Panc1 (cell line): ENCODE measurements at regions not wholly inside any gene's neighbourhood (a gene's known extent, or its start where the extent isn't known, plus 50 kb on each side); places are given as distances from the start of the nearest gene placed in this dataset.

ENCODE experiments used
- ATAC-seq: fragments of 200-7000 bp; cut with Tn5 transposase; 2 replicates; pipeline ENCODE4 v1.9.1; 2020; ENCODE audit warnings: mild to moderate bottlenecking, moderate library complexity
- BruUV-seq: library from RNA; stranded (reverse); fragments of 400-500 nt; replicated peaks from 2 replicates; lab custom pipeline; 2021; lab: Mats Ljungman, UMichigan
- CTCF ChIA-PET: fragments of 300-600 bp; sonication (Branson Sonifier 250); formaldehyde crosslinking; loops from one replicate; lab custom pipeline; 2022; ENCODE audit warnings: antibody characterized with exemption; lab: Charles Lee
- POLR2A ChIA-PET: fragments of 300-600 bp; sonication (Branson Sonifier 250); formaldehyde crosslinking; loops from one replicate; lab custom pipeline; 2022; ENCODE audit warnings: antibody characterized with exemption; lab: Charles Lee
- DNase-seq: peaks from one replicate; pipeline ENCODE4 v3.0.0-alpha.2; 2010; ENCODE audit warnings: low read depth, low spot score
- H3K27ac ChIP-seq: 2 replicates; pipeline ENCODE4 v1.5.1; 2011; ENCODE audit warnings: mild to moderate bottlenecking, low read length, inconsistent platforms
- H3K27me3 ChIP-seq: fragments of 200-500 bp; sonication (Bioruptor generic); 2 replicates; pipeline ENCODE4 v1.6.0; 2014; ENCODE audit warnings: low read length, inconsistent platforms; ENCODE audit not compliant: control insufficient read depth, insufficient read depth
- H3K36me3 ChIP-seq: fragments of 200-500 bp; sonication (Bioruptor generic); 2 replicates; pipeline ENCODE4 v1.5.1; 2014; ENCODE audit warnings: inconsistent platforms, mild to moderate bottlenecking, low read length, moderate library complexity; ENCODE audit not compliant: control insufficient read depth, insufficient read depth
- H3K4me1 ChIP-seq: 2 replicates; pipeline ENCODE4 v1.5.1; 2011; ENCODE audit warnings: inconsistent platforms, mild to moderate bottlenecking, low read length, moderate library complexity; ENCODE audit not compliant: control insufficient read depth, insufficient read depth
- H3K4me3 ChIP-seq, 2 experiments: 2 replicates each; pipeline ENCODE4 v1.5.1; 2011 to 2012; ENCODE audit warnings: low read depth in 2 of 2, low read length in 2 of 2, mild to moderate bottlenecking in 2 of 2, inconsistent platforms in 1 of 2, moderate library complexity in 1 of 2
- H3K9me3 ChIP-seq: fragments of 200-500 bp; sonication (Bioruptor generic); 2 replicates; pipeline ENCODE4 v1.5.1; 2014; ENCODE audit warnings: low read depth, mild to moderate bottlenecking, inconsistent platforms, low read length, moderate library complexity; ENCODE audit not compliant: control insufficient read depth, insufficient read depth
- CTCF ChIP-seq: fragments of 450-650 bp; IDR thresholded peaks from 2 replicates; pipeline ENCODE4 v1.5.1; 2017; ENCODE audit warnings: mild to moderate bottlenecking
- POLR2AphosphoS5 ChIP-seq: IDR thresholded peaks from 2 replicates; pipeline ENCODE4 v1.6.1; 2012; ENCODE audit warnings: mild to moderate bottlenecking, low read depth, low read length, moderate library complexity
- REST ChIP-seq, 2 experiments: IDR thresholded peaks; 2 replicates each; pipeline ENCODE4 v1.6.1; 2011 to 2012; ENCODE audit warnings: low read depth in 2 of 2, control low read depth in 1 of 2, low read length in 1 of 2, mild to moderate bottlenecking in 1 of 2, moderate library complexity in 1 of 2; ENCODE audit not compliant: insufficient read depth in 1 of 2
- SIN3A ChIP-seq: IDR thresholded peaks from 2 replicates; pipeline ENCODE4 v1.6.1; 2012; ENCODE audit warnings: low read depth, mild to moderate bottlenecking, low read length, moderate library complexity, borderline replicate concordance; ENCODE audit not compliant: insufficient read depth
- TCF7L2 ChIP-seq: IDR thresholded peaks from 2 replicates; pipeline ENCODE4 v1.6.1; 2011; ENCODE audit warnings: mild to moderate bottlenecking, low read depth, low read length, inconsistent platforms
- in situ Hi-C: cut with HindIII; loops from 2 replicates; pipeline ENCODE4 v1.10.0; 2016; ENCODE audit warnings: low sequenced_read_pairs, low pct_unique_long_range_greater_than_20kb
- intact Hi-C: fragments of 100-400 bp; cut with micrococcal nuclease; formaldehyde crosslinking; loops from one replicate; pipeline ENCODE4 v1.10.0; 2022; ENCODE audit not compliant: unreplicated experiment

GRCh38 chr2:104638190-104638858 is 215.6 kb upstream of the POU3F3 start:
- CTCF ChIA-PET, result no interaction called here

GRCh38 chr2:104638859-104639202 is 215.1 kb upstream of the POU3F3 start:
- no peak overlapping the region for H3K27ac ChIP-seq
- ChIA-PET POLR2A (no interaction called here), CTCF (no interaction called here)
- H3K27me3 ChIP-seq, result no peaks in the 10 kb centered on the region
- no peaks in the 10 kb centered on the region for H3K36me3 ChIP-seq
- H3K4me3 ChIP-seq, result no peak overlapping the region
- H3K9me3 ChIP-seq, result no peaks in the 10 kb centered on the region
- in situ Hi-C loops, result no loop called here
- no TSS peak for BruUV-seq
- intact Hi-C loops, result no loop called here
- DNase-seq, result no peak
- no peak for TF ChIP-seq CTCF
- no peak for TF ChIP-seq SIN3A
- TF ChIP-seq TCF7L2, result no peak
- TF ChIP-seq REST (IDR thresholded peaks at IDR 0.05; ENCODE audit: insufficient read depth in 1 of 2, low read depth in 2 of 2, low read length in 1 of 2), result no peak
- no peak for TF ChIP-seq POLR2AphosphoS5
- no peaks in the 10 kb centered on the region for H3K4me1 ChIP-seq
- ATAC-seq, result no peak

More at GRCh38 chr2:104638190-104638858, 215.6 kb upstream of the POU3F3 start:
- no peak for ATAC-seq
- no TSS peak for BruUV-seq
- DNase-seq, result no peak
- no peaks in the 10 kb centered on the region for H3K4me1 ChIP-seq
- H3K4me3 ChIP-seq, result no peak overlapping the region
- H3K27me3 ChIP-seq, result no peaks in the 10 kb centered on the region
- TF ChIP-seq POLR2AphosphoS5 (no peak), CTCF (no peak), REST (IDR thresholded peaks at IDR 0.05; ENCODE audit: insufficient read depth in 1 of 2, low read depth in 2 of 2, low read length in 1 of 2) (no peak), SIN3A (no peak), TCF7L2 (no peak)
- intact Hi-C loops, result no loop called here
- POLR2A ChIA-PET, result no interaction called here
- no peak overlapping the region for H3K27ac ChIP-seq
- no peaks in the 10 kb centered on the region for H3K36me3 ChIP-seq
- in situ Hi-C loops, result no loop called here
- no peaks in the 10 kb centered on the region for H3K9me3 ChIP-seq
